ENCODE measurements at regions not wholly inside any gene's neighbourhood (a gene's known extent, or its start where the extent isn't known, plus 50 kb on each side); places are given as distances from the start of the nearest gene placed in this dataset.

DNA sequence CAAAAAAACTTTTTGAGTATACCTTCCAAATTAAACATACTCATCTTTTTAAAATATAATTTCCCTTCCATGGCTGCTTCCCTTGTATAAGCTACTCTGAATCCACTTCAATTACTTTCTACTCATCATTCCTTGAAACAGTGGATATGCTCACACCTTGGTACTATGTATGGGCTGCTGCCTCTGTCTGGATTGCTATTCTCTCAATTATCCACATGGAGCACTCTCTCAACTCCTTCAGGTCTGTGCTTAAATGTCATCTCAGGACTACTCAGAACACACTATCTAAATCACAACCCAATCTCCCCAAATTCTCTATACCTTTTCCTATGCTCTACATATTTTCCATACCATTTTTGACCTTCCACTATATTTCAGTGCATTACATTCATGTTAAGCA is 898.9 kb upstream of the EPHA5 start:
- no peak for TF ChIP-seq CTCF (IDR thresholded peaks at IDR 0.05)
- no peak for TF ChIP-seq POLR2A (IDR thresholded peaks at IDR 0.05)
- no peaks in the 10 kb centered on the region for H3K9me3 ChIP-seq
- H3K4me3 ChIP-seq, result no peak overlapping the region
- H3K36me3 ChIP-seq, result no peaks in the 10 kb centered on the region
- no peaks in the 10 kb centered on the region for H3K27me3 ChIP-seq
- H3K4me1 ChIP-seq, result no peaks in the 10 kb centered on the region
- DNase-seq, result no peak
- no peak overlapping the region for H3K27ac ChIP-seq

- no peaks in the 10 kb centered on the region for H3K9me3 ChIP-seq
- H3K36me3 ChIP-seq, result no peaks in the 10 kb centered on the region
- no peaks in the 10 kb centered on the region for H3K27me3 ChIP-seq
- H3K4me3 ChIP-seq, result no peak overlapping the region
- no peaks in the 10 kb centered on the region for H3K4me1 ChIP-seq
- no peak for TF ChIP-seq POLR2A (IDR thresholded peaks at IDR 0.05)
- no peak for TF ChIP-seq CTCF (IDR thresholded peaks at IDR 0.05)
- no peak for DNase-seq
- no peak overlapping the region for H3K27ac ChIP-seq
Observed at GRCh38 chr4:66568431-66568830, 898.1 kb upstream of the EPHA5 start.

- TF ChIP-seq CTCF (IDR thresholded peaks at IDR 0.05) (no peak), POLR2A (IDR thresholded peaks at IDR 0.05) (no peak)
- H3K36me3 ChIP-seq, result no peaks in the 10 kb centered on the region
- DNase-seq, result no peak
- H3K4me3 ChIP-seq, result no peak overlapping the region
- H3K27ac ChIP-seq, result no peak overlapping the region
- no peaks in the 10 kb centered on the region for H3K4me1 ChIP-seq
- no peaks in the 10 kb centered on the region for H3K27me3 ChIP-seq
- H3K9me3 ChIP-seq, result no peaks in the 10 kb centered on the region
Observed at GRCh38 chr4:66568001-66568400, 897.7 kb upstream of the EPHA5 start.

- no peak for DNase-seq
- TF ChIP-seq CTCF (IDR thresholded peaks at IDR 0.05), result no peak
- TF ChIP-seq POLR2A (IDR thresholded peaks at IDR 0.05), result no peak
- Histone ChIP-seq H3K4me3 (no peak overlapping the region), H3K27me3 (no peaks in the 10 kb centered on the region), H3K9me3 (no peaks in the 10 kb centered on the region), H3K27ac (no peak overlapping the region), H3K36me3 (no peaks in the 10 kb centered on the region), H3K4me1 (no peaks in the 10 kb centered on the region)
Observed at GRCh38 chr4:66567551-66567950, 897.3 kb upstream of the EPHA5 start.

GRCh38 chr4:66565801-66566200 is 895.5 kb upstream of the EPHA5 start:
- no peak overlapping the region for H3K27ac ChIP-seq
- no peak for DNase-seq
- no peaks in the 10 kb centered on the region for H3K27me3 ChIP-seq
- H3K4me3 ChIP-seq, result no peak overlapping the region
- TF ChIP-seq CTCF (IDR thresholded peaks at IDR 0.05) (no peak), POLR2A (IDR thresholded peaks at IDR 0.05) (no peak)
- H3K4me1 ChIP-seq, result no peaks in the 10 kb centered on the region
- no peaks in the 10 kb centered on the region for H3K9me3 ChIP-seq
- H3K36me3 ChIP-seq, result no peaks in the 10 kb centered on the region
